Sigmoid colon (tissue), 4 donors: ENCODE measurements at regions not wholly inside any gene's neighbourhood (a gene's known extent, or its start where the extent isn't known, plus 50 kb on each side); places are given as distances from the start of the nearest gene placed in this dataset.

ENCODE experiments used
- CTCF ChIP-seq, 4 experiments: fragments of 450-650 bp in 3 of 4; fragments of 200-600 bp in 1 of 4; IDR thresholded peaks; one replicate each; pipeline ENCODE4 v1.5.1; 2016 to 2019; ENCODE audit warnings: antibody characterized with exemption in 4 of 4, mild to moderate bottlenecking in 3 of 4, moderate library complexity in 2 of 4
- EP300 ChIP-seq, 4 donors: sonication (generic); formaldehyde crosslinking; IDR thresholded peaks; one replicate each; pipeline ENCODE4 v1.6.1; 2017; ENCODE audit warnings: antibody characterized with exemption in 4 of 4
- POLR2A ChIP-seq, 2 donors: fragments of 450-650 bp; IDR thresholded peaks; one replicate each; pipeline ENCODE4 v1.6.1; 2016; ENCODE audit warnings: antibody characterized with exemption in 2 of 2, mild to moderate bottlenecking in 2 of 2, moderate library complexity in 2 of 2
- POLR2AphosphoS5 ChIP-seq, 4 donors: sonication (generic); formaldehyde crosslinking; IDR thresholded peaks; one replicate each; pipeline ENCODE4 v1.6.1; 2017; ENCODE audit warnings: antibody characterized with exemption in 4 of 4

- TF ChIP-seq CTCF (IDR thresholded peaks at IDR 0.05) (no peak), POLR2A (IDR thresholded peaks at IDR 0.05) (no peak), POLR2AphosphoS5 (IDR thresholded peaks at IDR 0.05) (no peak), EP300 (IDR thresholded peaks at IDR 0.05) (no peak)
Observed at GRCh38 chr6:167420177-167420576, 95.3 kb downstream of the TTLL2 start.
